Adrenal gland (tissue), 5 donors: ENCODE measurements at regions not wholly inside any gene's neighbourhood (a gene's known extent, or its start where the extent isn't known, plus 50 kb on each side); places are given as distances from the start of the nearest gene placed in this dataset.

ENCODE experiments used
- POLR2A ChIP-seq, 2 donors: fragments of 450-650 bp; IDR thresholded peaks; one replicate each; pipeline ENCODE4 v1.6.1; 2017; ENCODE audit warnings: antibody characterized with exemption in 2 of 2, mild to moderate bottlenecking in 2 of 2, moderate library complexity in 1 of 2
- TF ChIP-seq, protein P1 (sequence below), 6 experiments: fragments of 450-650 bp in 4 of 6; fragments of 200-600 bp in 2 of 6; sonication (generic) in 1 of 6; IDR thresholded peaks; 1 replicate in 5 of 6; 2 replicates in 1 of 6; pipeline versions ENCODE4 v1.5.1 to v1.8.0; 2016 to 2021; ENCODE audit warnings: antibody characterized with exemption in 6 of 6, mild to moderate bottlenecking in 2 of 6, moderate library complexity in 1 of 6
- donor health status: DM: no; HTN: no; CAD: no.

GRCh38 chr1:55974714-55975441, 604.5 kb downstream of the PLPP3 start:
- no peak for TF ChIP-seq POLR2A (IDR thresholded peaks at IDR 0.05)
- TF ChIP-seq, protein P1, sequence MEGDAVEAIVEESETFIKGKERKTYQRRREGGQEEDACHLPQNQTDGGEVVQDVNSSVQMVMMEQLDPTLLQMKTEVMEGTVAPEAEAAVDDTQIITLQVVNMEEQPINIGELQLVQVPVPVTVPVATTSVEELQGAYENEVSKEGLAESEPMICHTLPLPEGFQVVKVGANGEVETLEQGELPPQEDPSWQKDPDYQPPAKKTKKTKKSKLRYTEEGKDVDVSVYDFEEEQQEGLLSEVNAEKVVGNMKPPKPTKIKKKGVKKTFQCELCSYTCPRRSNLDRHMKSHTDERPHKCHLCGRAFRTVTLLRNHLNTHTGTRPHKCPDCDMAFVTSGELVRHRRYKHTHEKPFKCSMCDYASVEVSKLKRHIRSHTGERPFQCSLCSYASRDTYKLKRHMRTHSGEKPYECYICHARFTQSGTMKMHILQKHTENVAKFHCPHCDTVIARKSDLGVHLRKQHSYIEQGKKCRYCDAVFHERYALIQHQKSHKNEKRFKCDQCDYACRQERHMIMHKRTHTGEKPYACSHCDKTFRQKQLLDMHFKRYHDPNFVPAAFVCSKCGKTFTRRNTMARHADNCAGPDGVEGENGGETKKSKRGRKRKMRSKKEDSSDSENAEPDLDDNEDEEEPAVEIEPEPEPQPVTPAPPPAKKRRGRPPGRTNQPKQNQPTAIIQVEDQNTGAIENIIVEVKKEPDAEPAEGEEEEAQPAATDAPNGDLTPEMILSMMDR (IDR thresholded peaks at IDR 0.05), result no peak
